Epidermal melanocyte (primary cell): ENCODE measurements at regions not wholly inside any gene's neighbourhood (a gene's known extent, or its start where the extent isn't known, plus 50 kb on each side); places are given as distances from the start of the nearest gene placed in this dataset.
"Not testable (repeated sequence)": the region's sequence is repeated elsewhere in the genome, so short reads cannot be mapped to it uniquely, and the experiment has no call there.

Experiments used
- DNase-seq: peaks from one replicate; pipeline ENCODE4 v3.0.0; 2011; ENCODE audit warnings: low spot score; ENCODE audit not compliant: insufficient read length

DNA sequence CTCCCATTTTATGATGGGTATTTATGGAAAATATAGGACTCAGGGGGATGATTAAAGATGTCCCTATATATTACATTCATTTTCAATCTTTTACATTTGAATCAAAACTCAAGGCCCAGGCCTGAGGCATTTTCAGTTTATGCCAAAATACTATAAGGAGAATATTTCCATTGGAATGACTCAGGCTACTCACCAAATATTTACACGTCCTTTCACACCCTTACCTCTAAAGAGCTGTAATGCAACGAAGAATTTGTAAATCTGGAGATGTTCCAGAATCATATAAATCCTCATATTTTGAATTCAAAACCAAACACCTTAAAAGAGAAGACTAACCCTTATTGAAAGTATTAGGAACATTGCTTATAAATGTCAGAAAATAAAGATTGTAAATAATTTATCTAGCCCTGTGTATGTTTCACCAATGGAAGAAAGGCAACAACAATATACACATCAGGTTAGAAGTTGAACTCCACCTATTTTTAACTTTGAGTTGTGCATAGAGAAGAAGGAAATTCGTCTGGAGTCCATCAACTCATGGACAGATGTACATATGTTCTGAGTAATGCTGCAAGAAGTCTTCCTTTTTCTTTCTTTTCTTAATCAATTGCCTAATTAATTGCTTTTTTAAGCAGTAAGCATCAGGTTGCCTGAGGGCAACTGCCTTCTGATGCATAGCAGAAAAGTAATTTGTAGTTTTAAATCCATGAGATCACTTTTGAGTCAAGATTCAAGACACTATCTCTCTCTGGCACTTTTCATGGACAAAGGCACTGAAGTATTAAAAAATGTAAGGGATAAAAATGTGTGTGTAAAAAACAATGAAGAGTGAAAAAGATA is 579.3 kb upstream of the RGMB start:
- no peak for DNase-seq

- DNase-seq: no peak
Observed at GRCh38 chr5:98200726-98201541, 572.5 kb upstream of the RGMB start.

- DNase-seq: no peak
Observed at GRCh38 chr5:98204798-98205197, 568.7 kb upstream of the RGMB start.

DNA sequence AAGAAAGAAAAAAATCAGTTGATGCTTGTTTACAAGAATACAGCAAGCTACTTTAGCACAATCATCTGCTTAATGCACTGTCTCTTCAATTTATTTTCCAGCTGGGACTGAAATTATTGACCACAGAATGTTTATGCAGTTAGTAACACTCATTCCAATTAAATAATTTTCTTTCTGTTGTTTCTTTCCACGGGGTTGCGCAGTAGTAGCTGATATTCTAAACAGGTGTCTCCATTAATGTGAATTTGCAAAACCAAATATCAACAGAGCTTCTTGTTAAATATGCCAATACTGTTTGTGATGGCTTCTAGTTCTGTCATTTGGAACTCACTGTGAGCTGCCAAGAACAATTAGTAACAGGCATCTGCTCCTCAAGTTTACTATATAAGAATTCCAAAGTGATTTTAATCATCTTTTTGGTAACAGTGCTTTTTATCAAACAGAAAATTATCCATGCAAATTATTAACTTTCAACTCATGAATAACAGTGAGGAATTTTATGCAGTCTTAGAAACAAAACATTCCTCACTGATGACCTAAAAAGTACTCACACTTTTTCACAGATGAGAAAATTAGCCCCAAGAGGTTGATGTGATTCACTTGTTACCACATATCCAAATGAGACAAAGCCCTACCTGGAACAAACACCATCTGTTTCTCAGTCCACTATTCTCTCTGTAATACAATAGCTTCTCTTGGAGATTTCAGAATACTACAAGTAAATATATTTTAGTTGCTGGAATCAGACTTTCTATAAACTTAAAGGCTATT is 567.6 kb upstream of the RGMB start:
- DNase-seq: no peak

- no peak for DNase-seq
Observed at GRCh38 chr5:98206566-98206965, 566.9 kb upstream of the RGMB start.

DNA sequence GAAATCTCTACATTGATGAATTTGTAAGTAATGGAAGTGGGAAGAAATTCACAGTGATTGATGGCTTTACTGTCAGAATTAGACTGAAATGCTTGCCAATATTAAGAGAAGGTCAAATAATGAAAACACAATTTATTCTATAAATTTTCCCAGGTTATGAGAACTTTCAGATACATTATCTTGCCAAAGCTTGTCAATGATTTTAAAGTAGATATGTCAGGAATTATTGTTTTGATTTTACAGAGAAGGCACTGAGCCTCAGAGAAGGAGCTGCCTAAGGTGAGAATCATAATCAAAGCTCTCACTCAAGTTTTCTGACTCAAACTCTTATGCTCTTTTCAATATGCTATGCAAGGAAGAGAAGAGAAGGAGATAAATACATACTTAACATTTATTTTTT is 564.0 kb upstream of the RGMB start:
- no peak for DNase-seq

DNA sequence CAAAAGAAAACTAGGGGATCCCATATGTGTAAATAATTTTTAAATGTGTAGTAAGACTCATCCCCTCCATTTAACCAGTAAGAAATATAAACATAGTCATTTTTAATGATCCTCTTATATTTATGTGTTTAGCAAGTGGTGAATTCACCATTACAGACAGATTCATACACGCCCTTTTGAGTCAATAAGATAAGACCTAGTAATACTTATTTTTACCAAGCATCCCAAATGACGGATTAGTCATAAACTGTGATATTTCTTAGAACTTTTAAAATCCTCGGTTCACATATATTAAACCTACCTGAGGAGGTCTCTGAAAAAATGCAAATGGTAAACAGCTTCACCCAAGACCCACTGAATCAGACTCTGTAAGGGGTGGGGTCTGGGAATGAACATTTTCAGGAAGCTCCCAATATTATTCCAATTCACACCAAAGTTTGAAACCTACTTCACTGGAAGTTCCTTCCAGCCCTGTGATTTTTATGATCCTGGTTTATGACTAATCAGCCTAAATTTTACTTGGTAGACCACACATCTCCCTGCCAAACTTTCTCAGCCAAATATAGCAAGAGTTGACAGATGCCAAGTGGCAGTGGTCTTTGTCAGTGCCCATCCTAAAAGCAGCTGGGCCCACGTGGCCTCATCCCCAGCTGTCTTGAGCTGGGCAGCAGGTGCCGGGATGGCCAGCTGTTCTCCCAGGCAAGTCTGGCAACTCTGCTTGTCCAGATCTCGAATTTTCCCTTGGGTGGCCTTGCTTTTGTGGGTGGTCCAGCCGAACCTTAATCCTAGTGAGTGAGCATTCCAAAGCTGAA is 559.0 kb upstream of the RGMB start:
- DNase-seq: no peak

DNA sequence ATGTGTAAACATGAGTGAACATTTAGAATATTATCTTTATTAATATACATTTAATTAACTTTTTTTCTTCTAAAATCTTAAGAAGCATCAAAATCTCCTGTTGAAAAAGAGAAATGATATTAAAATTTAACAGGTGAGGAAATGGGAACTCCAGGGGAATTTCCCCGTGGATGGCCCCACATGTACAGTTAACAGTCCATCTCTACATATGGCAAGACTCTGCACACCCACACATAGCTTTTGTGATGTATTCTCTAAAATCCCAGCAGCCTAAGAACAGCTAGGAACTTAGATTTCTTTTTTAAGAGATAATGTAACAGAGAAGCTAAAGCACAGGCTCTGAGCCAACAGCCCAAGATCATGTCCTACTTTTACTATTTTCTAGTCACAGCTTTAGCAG is 556.3 kb upstream of the RGMB start:
- DNase-seq: no peak

DNA sequence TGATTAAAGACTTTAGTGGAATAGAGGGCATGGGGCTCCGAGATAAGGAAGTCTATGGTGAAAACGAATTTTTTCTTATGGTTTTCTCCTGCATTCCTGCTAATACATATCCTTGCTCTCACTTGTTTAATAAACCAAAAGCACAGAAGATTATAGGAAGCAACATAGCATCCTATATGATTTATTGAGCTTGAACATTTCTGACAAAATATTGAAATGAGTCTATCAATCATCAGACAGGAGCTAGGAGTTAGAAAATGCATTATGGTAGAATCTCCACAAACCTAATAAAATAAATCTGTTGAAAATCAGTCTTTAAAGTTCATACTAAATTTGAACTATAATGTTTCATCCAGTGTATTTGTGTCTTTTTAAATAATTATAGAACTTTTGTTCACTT is 554.6 kb upstream of the RGMB start:
- DNase-seq: no peak

- no peak for DNase-seq
Observed at GRCh38 chr5:98227489-98227888, 546.0 kb upstream of the RGMB start.

GRCh38 chr5:98231089-98231488 is 542.4 kb upstream of the RGMB start:
- DNase-seq: no peak

DNA sequence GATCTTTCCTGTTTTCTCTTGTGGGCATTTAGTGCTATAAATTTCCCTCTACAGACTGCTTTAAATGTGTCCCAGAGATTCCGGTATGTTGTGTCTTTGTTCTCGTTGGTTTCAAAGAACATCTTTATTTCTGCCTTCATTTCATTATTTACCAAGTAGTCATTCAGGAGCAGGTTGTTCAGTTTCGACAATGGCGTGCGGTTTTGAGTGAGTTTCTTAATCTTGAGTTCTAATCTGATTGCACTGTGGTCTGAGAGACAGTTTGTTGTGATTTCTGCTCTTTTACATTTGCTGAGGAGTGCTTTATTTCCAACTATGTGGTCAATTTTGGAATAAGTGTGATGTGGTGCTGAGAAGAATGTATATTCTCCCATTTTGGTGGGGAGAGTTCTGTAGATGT is 535.7 kb upstream of the RGMB start:
- DNase-seq: not testable (repeated sequence)

DNA sequence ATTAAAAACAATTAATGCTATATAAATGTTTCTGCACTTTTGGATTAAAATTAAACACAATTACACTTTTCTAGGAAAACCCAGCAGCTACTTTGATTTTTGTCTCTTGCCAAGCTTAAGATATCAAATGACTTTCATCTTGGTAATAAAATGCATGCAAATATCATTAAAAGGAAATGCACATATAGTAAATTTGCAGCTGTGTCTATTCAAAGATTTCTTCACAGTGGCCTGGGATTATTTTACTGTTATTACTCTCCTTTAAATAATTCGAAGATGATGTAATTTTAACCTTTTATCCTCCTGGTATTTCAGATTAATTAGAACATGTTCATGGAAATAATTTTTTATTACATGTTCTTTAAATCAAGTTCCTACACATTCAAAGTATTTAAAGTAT is 529.5 kb upstream of the RGMB start:
- DNase-seq: no peak

DNA sequence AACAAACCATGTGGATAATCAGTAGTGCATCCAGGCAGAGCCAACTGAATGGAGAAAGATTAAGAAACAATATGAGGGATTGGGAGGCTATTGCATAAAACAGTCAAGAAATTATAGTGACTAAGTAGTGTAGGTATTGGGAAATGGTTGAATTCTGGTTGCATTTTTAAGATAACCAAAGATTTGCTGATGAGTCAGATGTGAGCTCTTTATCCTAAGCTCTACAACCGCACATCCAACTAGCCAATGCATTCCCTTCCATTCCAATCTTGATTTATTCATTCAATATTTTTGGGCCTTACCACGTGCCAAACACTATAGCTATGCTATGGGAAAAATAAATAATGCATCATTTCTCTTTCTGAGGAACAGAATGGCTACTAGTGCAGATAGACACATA is 524.5 kb upstream of the RGMB start:
- no peak for DNase-seq

- no peak for DNase-seq
Observed at GRCh38 chr5:98258939-98259338, 514.5 kb upstream of the RGMB start.

DNA sequence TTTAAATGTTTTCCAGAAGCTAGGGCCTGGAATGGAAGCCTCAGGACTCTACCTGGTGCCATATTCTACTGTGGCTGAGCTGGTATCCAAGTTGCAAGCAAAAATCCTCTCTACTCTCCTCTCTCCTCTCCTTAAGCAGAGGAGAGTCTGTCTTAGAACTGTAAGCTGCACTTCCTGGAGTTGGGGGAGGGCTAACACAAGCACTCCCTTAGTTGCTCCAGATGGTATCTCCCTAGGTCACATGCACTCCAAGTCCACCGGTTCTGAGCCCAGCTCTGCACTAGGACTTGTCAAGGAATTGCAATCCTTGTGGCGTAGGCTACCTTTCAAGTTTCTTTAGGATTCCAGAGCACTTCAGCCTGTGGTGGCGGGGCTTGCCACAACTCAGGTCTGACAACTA is 513.9 kb upstream of the RGMB start:
- no peak for DNase-seq

GRCh38 chr5:98263084-98263483 is 510.4 kb upstream of the RGMB start:
- no peak for DNase-seq

DNA sequence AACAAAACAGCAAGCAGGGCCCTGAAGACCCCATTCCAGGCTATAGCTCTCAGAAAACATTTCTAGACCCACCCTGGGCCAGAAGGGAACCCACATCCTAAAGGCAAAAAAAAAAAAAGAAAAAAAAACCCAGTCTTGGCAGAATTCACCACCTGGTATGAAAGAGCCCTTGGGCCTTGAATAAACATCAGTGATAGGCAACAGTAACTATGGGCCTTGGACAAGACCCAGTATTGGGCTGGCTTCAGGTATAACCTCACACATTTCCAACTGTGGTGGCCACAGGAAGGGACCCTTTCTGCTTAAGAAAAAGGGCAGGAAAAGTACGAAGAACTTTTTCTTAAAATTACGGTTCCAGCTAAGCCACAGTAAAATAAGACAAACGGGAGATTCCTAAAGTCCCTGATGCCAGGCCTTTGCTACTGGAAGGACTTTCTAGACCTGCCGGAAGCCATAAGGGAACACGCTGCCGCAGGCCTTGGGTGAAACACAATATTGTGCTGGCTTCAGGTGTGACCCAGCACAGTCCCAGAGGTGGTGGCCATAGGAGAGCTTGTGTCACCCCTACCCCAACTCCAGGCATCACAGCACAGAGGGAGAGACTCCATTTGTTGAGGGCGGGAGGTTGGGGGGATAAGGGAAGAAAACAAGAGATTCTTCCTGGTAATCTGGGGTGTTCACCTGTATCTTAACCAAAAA is 505.2 kb upstream of the RGMB start:
- DNase-seq: no peak

DNA sequence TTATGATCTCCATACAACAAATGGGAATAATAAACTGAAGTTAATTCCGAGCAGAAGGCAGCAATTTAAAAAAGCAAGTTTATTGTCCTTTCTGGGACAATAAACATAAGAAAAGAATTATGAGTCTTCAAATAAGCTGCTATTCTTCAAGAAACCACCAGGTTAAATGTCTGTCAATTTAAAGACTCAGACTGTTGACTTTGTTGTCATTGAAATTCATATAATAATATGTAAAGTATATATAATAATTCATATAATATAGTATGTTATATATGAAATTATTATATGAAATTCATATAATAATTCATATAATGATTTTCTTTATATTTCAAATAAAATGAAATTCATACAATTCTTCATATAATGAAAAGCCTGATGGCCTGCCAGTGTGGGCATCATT is 497.5 kb upstream of the RGMB start:
- DNase-seq: no peak

GRCh38 chr5:98282521-98282920 is 490.9 kb upstream of the RGMB start:
- no peak for DNase-seq

- no peak for DNase-seq
Observed at GRCh38 chr5:98292496-98292895, 481.0 kb upstream of the RGMB start.
